Gastrocnemius medialis (tissue), 4 donors: ENCODE measurements at regions not wholly inside any gene's neighbourhood (a gene's known extent, or its start where the extent isn't known, plus 50 kb on each side); places are given as distances from the start of the nearest gene placed in this dataset.

Experiments
- ATAC-seq, 2 donors: fragments of 150-250 bp; one replicate each; pipeline ENCODE4 v1.9.1; 2016
- DNase-seq, 2 donors: peaks; one replicate each; pipeline ENCODE4 v3.0.0-alpha.2; 2019
- H3K27ac ChIP-seq, 4 donors: fragments of 200-600 bp; sonication (generic); 1 replicate in 1 of 4; 2 replicates in 3 of 4; pipeline ENCODE4 v1.5.1; 2016 to 2018; ENCODE audit warnings: mild to moderate bottlenecking in 2 of 4, moderate library complexity in 1 of 4
- H3K27me3 ChIP-seq, 3 donors: fragments of 200-600 bp; sonication (generic) in 2 of 3; 1 replicate in 1 of 3; 2 replicates in 2 of 3; pipeline versions ENCODE4 v1.5.1 to v1.6.0; 2016 to 2019; ENCODE audit warnings: mild to moderate bottlenecking in 1 of 3, moderate library complexity in 1 of 3
- H3K36me3 ChIP-seq, 2 donors: fragments of 200-600 bp; sonication (generic) in 1 of 2; one replicate each; pipeline ENCODE4 v1.5.1; 2017 to 2018
- H3K4me1 ChIP-seq, 2 donors: fragments of 200-600 bp; sonication (generic) in 1 of 2; one replicate each; pipeline ENCODE4 v1.5.1; 2016 to 2017; ENCODE audit warnings: mild to moderate bottlenecking in 2 of 2
- H3K4me3 ChIP-seq, 4 donors: fragments of 200-600 bp; sonication (generic) in 3 of 4; 1 replicate in 1 of 4; 2 replicates in 3 of 4; pipeline ENCODE4 v1.5.1; 2016 to 2019; ENCODE audit warnings: mild to moderate bottlenecking in 2 of 4
- H3K9me3 ChIP-seq, 3 donors: fragments of 200-600 bp; sonication (generic) in 2 of 3; 1 replicate in 1 of 3; 2 replicates in 2 of 3; pipeline ENCODE4 v1.5.1; 2016 to 2019
- CTCF ChIP-seq, 5 experiments: fragments of 450-650 bp in 3 of 5; fragments of 200-600 bp in 2 of 5; sonication (generic) in 2 of 5; IDR thresholded peaks in 4 of 5; conservative IDR thresholded peaks in 1 of 5; 1 replicate in 4 of 5; 2 replicates in 1 of 5; pipeline ENCODE4 v1.5.1; 2016 to 2019; ENCODE audit warnings: antibody characterized with exemption in 5 of 5, mild to moderate bottlenecking in 3 of 5, moderate library complexity in 3 of 5
- POLR2A ChIP-seq, 2 donors: fragments of 450-650 bp; IDR thresholded peaks; one replicate each; pipeline ENCODE4 v1.6.1; 2017; ENCODE audit warnings: antibody characterized with exemption in 2 of 2, mild to moderate bottlenecking in 2 of 2, moderate library complexity in 2 of 2
- in situ Hi-C, 4 donors: fragments of 200-750 bp; cut with MboI; loops; one replicate each; pipeline versions ENCODE4 v1.15.0 to v1.8.0; 2017; ENCODE audit warnings: low sequenced_read_pairs in 4 of 4
- intact Hi-C: fragments of 100-400 bp; cut with DNase I; formaldehyde crosslinking; loops from one replicate; pipeline ENCODE4 v1.15.1; 2023; ENCODE audit warnings: low total_unique reads

- DNase-seq, result no peak
- Histone ChIP-seq H3K4me1 (no peaks in the 10 kb centered on the region), H3K27me3 (no peaks in the 10 kb centered on the region), H3K36me3 (no peaks in the 10 kb centered on the region), H3K9me3 (no peaks in the 10 kb centered on the region), H3K4me3 (no peak overlapping the region), H3K27ac (no peak overlapping the region)
- in situ Hi-C loops, result no loop called here
- no peak for TF ChIP-seq CTCF (IDR thresholded peaks at IDR 0.05 in 4 of 5, conservative IDR thresholded peaks at IDR 0.05 in 1 of 5)
- no peak for TF ChIP-seq POLR2A (IDR thresholded peaks at IDR 0.05)
- no peak for ATAC-seq
- intact Hi-C loops, result no loop called here
Observed at GRCh38 chr7:45459476-45459875, 114.7 kb upstream of the ADCY1 start.

GRCh38 chr7:45460379-45460778, 113.8 kb upstream of the ADCY1 start:
- no peak overlapping the region for H3K27ac ChIP-seq
- TF ChIP-seq POLR2A (IDR thresholded peaks at IDR 0.05) (no peak), CTCF (IDR thresholded peaks at IDR 0.05 in 4 of 5, conservative IDR thresholded peaks at IDR 0.05 in 1 of 5) (no peak)
- H3K9me3 ChIP-seq, result no peaks in the 10 kb centered on the region
- in situ Hi-C loops, result no loop called here
- intact Hi-C loops, result no loop called here
- H3K27me3 ChIP-seq, result no peaks in the 10 kb centered on the region
- H3K4me3 ChIP-seq, result no peak overlapping the region
- H3K36me3 ChIP-seq, result no peaks in the 10 kb centered on the region
- ATAC-seq, result no peak
- H3K4me1 ChIP-seq, result no peaks in the 10 kb centered on the region
- no peak for DNase-seq

- TF ChIP-seq CTCF (IDR thresholded peaks at IDR 0.05 in 4 of 5, conservative IDR thresholded peaks at IDR 0.05 in 1 of 5), result no peak
- TF ChIP-seq POLR2A (IDR thresholded peaks at IDR 0.05), result no peak
- in situ Hi-C loops, result no loop called here
- no peak for ATAC-seq
Observed at GRCh38 chr7:45461026-45461425, 113.1 kb upstream of the ADCY1 start.

DNA sequence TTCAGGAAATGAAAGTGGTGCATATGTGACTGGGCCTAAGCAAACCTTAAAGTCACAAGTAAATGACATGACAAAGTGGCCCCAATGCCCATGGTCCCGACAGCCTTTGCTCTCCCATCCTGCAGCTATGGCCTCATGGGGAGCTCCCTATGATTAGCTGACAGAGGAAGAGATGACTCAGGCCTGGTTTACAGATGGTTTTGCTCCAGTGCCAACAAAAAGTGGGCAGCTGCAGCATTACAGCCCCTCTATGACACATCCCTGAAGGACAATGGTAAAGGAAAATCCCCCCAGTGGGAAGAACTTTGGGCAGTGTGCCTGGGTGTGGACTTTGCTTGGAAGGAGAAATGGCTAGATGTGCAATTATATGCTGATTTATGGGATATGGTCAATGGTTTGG, 105.1 kb upstream of the ADCY1 start:
- Histone ChIP-seq H3K4me3 (no peak overlapping the region), H3K36me3 (no peaks in the 10 kb centered on the region), H3K9me3 (no peaks in the 10 kb centered on the region), H3K27ac (no peak overlapping the region), H3K27me3 (no peaks in the 10 kb centered on the region), H3K4me1 (no peaks in the 10 kb centered on the region)
- no peak for TF ChIP-seq CTCF (IDR thresholded peaks at IDR 0.05 in 4 of 5, conservative IDR thresholded peaks at IDR 0.05 in 1 of 5)
- DNase-seq (no peak), ATAC-seq (no peak)
- in situ Hi-C loops, result no loop called here
- intact Hi-C loops, result no loop called here

More at GRCh38 chr7:45461026-45461425, 113.1 kb upstream of the ADCY1 start:
- DNase-seq, result no peak
- H3K4me1 ChIP-seq, result no peaks in the 10 kb centered on the region
- H3K9me3 ChIP-seq, result no peaks in the 10 kb centered on the region
- intact Hi-C loops, result no loop called here
- H3K27ac ChIP-seq, result no peak overlapping the region
- H3K4me3 ChIP-seq, result no peak overlapping the region
- H3K36me3 ChIP-seq, result no peaks in the 10 kb centered on the region
- no peaks in the 10 kb centered on the region for H3K27me3 ChIP-seq

GRCh38 chr7:45470031-45470430, 104.1 kb upstream of the ADCY1 start:
- DNase-seq (no peak), ATAC-seq (no peak)
- intact Hi-C loops, result no loop called here
- Histone ChIP-seq H3K4me3 (no peak overlapping the region), H3K9me3 (no peaks in the 10 kb centered on the region), H3K4me1 (no peaks in the 10 kb centered on the region), H3K27ac (no peak overlapping the region), H3K36me3 (no peaks in the 10 kb centered on the region), H3K27me3 (no peaks in the 10 kb centered on the region)
- in situ Hi-C loops, result no loop called here
- TF ChIP-seq POLR2A (IDR thresholded peaks at IDR 0.05), result no peak
- no peak for TF ChIP-seq CTCF (IDR thresholded peaks at IDR 0.05 in 4 of 5, conservative IDR thresholded peaks at IDR 0.05 in 1 of 5)
